ENCODE measurements at regions not wholly inside any gene's neighbourhood (a gene's known extent, or its start where the extent isn't known, plus 50 kb on each side); places are given as distances from the start of the nearest gene placed in this dataset.
"Not testable (repeated sequence)": the region's sequence is repeated elsewhere in the genome, so short reads cannot be mapped to it uniquely, and the experiment has no call there.

DNA sequence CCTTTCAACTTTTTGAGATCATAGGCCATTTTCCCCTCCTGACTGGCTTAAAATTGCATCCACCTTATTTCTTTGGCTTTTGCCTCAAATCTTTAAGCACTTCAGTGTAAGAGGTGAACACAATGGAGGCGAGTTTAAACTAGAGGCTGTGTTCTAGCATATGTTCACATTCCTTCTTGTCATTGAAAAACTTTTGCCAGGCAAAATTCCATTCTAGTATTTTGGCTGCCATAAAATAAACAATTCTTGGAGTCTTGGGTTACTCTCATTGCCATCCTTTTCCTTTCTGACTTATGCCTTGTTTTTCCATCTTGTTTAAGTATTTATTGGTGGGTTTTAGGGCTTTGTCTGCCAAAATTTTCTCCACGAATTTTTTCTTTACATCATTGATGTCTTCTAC lies 137.3 kb upstream of the ANXA10 start:
- no peak for DNase-seq

DNA sequence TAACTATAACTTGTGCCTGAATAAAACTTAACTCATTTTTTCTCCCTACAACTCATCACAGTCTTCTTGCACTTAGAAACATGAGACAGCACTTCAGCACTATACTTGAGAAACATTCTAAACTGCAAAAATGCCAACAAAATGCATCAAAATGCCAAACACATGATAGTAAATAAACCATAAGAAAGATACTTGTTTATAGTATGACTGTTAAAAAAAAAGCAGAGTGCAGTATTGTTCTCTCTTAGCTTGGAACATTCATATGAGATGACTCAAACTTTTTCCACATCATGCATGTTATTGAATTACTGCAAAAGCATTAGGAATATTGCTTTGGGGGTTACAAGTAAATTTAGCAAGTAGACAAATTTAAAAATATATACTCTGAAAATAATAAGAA lies 135.7 kb upstream of the ANXA10 start:
- DNase-seq: no peak

DNA sequence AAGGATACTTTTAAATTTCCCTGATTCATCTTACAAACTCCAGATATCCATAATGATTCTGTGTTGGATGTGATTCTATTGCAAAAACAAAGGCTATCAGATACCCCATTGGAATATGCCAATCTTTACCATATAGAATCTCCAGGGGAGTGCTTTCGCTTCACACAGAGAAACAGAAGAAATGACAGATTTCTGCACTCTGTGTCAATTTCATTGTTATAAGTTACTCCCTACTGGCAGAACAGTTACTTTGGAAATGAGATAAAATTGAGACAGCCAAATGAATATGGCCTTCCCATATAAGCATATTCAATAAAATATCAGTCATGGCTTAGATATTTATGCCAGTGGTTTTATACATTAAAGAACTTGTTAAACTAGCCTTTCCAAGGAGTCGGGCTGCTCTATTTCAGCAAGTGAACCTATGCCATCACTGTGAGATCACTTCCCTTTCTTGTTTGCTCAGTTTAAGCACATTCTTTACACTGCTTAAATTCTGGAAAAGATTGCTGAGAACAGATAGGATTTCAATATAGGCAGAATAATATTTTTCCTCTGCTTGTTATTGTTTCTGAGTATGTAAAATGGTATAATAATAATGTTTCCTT lies 127.5 kb upstream of the ANXA10 start:
- no peak for DNase-seq

DNA sequence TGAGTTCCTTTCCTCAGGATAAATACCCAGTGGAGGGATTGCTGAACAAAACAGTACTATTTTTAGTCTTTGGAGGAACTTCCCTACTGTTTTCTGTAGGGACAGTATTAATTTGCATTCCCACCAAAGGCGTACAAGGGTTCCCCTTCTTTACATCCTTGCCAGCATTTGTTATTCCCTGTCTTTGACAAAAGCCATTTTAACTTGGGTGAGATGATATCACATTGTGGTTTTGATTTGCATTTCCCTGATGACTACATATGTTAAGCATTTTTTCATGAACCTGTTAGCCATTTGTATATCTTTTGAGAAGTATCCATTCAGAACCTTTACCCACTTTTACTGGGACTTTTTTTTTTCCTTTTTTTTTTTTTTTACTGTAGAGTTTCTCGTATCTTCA lies 126.2 kb upstream of the ANXA10 start:
- no peak for DNase-seq

DNA sequence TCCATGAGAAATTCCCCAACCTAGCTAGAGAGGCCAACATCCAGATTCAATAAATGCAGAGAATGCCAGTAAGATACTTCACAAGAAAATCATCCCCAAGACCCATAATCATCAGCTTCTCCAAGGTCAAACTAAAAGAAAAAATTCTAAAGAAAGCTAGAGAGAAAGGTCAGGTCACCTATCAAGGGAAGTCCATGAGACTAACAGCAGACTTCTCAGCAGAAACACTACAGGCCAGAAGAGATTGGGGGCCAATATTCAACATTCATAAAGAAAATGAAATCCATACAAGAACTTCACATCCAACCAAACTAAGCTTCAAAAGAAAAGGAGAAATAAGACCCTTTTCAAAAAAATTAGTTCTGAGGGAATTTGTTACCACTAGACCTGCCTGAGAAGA lies 118.8 kb upstream of the ANXA10 start:
- no peak for DNase-seq

DNA sequence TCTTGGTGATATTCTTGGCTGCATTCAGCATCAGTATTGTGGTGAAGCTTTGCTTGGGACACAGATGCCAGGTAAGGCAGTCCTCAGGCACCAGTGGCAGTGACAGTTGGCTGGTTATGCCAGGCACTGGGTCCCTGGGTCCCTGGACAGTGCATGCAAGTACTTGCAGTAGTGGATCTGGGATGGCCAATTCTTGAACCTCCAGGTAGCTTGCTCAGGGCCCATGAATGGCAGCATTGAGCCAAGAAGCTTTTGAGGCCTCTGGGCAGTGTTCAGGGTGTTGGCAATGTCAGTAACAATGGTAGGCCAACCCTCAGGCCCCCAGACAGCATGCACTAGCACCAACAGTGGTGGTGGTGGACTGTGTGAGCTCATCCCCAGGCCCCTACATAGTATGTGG lies 106.8 kb upstream of the ANXA10 start:
- no peak for DNase-seq

DNA sequence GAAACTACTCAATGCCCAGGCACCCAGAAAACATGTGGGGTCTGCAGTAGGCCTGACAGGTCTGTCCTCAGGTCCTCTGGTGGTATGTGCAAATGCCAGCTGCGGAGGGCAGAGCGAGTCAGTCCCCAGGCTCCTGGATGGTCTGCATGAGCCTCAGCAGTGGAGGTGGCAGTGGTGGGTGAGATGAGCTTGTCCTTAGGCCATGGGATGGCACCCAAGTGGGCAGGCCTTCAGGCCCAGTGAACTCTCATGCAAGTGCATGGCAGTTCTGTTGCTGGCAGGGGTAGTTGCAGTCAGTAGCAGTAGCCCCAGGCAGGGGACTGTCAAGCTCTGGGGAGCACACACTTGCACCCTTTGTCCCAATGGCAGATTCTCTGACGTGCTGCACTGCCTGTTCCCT lies 106.3 kb upstream of the ANXA10 start:
- no peak for DNase-seq

DNA sequence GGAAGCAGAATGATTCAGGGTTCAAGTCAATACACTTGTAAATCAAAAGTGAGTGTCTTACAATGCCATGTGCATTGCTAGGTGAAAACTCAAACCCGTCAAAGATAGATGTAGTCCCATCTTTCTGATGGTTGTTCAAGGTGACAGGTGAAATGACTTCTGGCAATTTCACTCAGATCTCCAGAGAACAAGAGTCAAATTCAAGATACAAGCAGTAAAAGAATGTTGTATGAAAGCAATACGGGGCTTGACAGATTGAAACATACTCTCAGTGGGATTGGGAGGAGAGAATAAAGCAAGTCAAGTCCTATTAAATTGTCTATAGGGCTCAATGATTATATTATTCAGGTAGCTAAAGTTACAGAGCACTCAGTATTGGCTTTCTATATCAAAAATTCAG lies 105.1 kb upstream of the ANXA10 start:
- DNase-seq: no peak

DNA sequence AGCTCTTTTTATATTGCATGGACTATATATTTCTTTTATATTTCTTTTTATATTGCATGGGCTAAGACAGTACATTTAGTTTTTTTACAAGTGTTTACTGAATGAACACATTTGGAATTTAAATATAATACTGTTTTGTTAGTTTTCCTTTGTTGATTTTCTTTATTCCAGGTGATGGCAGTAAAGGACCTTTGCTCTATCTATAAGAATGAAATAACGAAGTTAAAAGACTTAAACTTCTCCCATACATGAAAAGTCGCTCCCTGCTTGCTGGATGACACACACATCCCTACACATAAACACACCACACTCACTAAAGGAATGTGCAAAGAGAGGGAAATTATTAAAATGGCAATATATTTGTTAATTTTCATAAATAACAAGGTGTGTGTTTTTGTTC lies 102.5 kb upstream of the ANXA10 start:
- no peak for DNase-seq

DNA sequence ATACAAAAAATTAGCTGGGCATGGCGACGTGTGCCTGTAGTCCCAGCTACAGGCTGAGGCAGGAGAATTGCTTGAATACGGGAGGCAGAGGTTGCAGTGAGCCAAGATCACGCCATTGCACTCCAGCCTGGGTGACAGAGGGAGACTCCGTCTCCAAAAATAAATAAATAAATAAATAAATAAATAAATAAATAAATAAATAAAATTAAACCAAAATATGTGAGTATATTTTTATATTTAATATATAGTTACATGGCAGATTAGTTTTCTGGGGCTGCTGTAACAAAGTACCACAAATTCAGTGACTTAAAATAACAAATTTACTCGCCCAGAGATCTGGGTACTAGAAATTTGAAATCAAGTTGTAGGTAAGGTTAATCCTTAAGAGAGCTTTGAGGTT lies 84.2 kb upstream of the ANXA10 start:
- DNase-seq: not testable (repeated sequence)

DNA sequence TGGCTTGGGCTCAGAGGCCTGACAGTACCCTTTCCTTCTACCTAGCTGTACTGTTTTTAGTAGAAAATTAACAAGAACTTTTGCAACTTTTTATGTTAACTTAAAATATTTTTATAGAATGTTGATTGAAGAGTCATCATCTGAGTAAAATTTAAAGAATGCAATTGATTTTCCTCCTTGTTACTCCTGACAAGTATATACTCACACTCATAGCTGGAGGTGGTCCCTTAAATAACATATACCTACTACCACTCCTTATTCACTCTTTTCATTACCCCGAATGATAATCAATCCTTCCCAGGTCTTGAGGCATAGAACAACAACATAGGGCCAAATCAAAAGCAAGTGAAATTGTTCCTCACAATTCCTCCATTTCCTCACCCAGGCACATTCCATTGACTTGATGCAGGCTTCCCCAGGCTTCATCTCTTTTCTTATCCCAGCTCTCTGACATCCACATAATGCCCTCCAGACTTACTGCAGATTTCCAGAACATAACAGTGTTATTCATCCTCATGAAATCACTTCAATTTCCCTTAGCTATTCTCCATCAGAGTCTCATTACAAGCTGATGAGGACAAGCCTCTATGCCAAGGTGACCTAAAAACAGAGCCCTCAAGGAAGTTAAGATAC lies 73.2 kb upstream of the ANXA10 start:
- no peak for DNase-seq

DNA sequence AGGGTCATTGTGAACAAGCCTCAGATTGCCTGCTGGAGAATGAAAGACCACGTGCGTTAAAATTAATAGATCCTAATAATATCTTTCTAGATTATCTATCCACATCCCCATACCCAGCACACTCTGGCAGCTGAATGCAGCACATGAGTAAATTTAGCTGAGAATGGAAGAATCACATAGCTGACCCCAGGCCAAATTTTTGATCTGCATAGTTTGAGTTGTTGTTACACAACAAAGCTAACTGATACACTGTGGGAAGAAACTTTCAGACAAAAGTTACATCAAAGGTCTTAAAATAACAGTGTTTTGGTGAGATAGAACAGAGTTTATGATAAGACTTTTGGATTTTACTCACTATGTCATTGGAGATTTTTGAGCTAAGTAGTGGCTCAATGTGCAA lies 72.4 kb upstream of the ANXA10 start:
- no peak for DNase-seq

DNA sequence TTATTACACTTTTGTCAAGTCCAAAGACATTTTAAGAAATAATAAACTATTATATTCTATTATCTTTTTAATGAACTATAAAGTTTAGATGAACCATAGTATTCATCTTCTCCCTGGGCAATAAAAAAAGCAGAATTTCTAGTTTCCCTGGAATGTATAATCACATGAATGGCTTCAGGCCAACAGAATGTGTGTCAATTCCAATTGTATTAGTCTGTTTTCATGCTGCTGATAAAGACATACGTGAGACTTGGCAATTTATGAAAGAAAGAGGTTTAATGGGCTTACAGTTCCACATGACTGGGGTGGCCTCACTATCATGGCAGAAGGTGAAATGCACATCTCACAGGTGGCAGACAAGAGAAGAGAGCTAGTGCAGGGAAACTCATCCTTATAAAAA lies 70.7 kb upstream of the ANXA10 start:
- DNase-seq: no peak

DNA sequence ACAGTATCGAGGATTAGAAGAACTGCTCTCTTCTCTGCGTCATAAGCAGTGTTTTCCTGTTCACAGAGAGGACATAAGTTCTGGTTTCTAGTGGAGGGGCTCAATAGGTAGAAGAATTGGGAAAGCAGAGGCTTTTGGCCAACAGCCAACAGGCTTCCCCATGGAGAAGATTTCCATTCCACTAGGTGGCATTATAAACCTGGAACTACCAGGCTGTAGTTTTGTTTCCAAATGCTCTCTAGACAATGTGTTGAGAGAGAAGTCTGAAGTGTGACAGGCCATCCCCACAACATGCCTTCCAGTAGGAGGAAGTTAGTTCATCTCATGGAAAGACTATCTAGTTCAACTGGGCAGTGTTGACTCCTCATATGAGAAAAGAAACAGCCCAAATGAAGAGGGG lies 63.8 kb upstream of the ANXA10 start:
- no peak for DNase-seq

DNA sequence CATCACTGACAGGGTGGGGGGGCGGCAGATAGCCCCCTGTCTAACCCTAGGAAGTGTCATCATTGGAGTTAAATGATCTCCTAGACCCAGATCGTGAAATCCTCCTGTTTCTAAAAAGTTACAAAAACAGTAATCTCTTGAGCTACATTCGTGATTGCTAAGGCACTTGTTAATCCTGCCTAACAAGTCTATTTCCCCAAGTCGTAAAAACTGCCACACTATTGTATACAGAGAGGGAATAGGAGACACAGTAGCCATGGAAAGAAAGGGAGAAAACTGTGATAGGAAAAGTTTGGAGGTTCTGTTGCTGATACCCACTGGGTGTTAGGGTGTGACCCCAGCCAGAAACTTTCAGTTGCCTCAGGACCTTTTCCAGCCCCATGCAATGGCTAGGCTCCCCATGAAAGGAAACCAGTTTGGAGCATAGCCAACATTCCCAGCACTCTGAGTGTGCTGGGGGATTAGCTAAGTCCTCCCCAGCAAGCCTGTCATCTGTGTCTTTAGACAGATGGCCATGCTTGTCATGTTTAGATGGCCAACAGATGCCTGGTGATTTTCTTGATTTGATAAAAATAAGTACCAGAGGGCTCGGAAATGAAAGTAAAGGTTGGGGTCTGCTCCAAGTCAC lies 63.3 kb upstream of the ANXA10 start:
- no peak for DNase-seq

DNA sequence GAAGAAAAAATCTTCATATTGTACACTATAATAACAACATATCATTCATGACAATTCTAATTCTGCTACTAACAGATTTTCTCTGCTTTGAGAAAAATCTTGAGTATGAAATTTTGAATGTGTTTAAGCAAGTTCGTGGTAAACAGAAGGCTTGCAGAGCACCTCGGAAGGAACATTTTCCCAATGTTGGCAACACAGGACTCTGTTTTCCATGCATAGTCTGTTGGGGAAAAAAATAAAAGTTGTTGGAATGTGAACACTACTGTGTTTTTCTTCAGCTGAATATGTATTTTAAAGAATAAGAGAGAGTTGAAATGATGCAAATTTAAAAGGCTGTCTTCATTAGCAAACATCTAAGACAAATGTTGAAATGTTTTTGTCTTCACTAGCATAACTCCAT lies 54.7 kb upstream of the ANXA10 start:
- no peak for DNase-seq

DNA sequence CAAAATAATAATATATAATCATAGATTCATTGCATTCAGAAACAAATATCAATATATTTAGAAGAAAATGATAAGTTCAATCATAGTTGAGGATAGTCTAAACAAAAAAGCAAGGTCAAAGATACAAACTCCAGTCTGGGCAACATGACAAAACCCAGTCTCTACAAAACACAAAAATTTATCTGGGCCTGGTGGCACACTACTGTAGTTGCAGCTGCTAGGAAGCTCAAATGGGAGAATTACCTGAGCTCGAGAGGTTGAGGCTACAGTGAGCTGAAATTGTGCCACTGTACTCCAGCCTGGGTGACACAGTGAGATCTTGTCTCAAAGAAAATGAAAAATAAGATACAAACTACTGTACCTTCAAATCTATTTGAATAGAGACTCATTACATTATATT lies 52.7 kb upstream of the ANXA10 start:
- DNase-seq: no peak

Data from CD4-positive, alpha-beta T cell treated with Interferon alpha-2 for 1 hour (primary cell).